MM.1S (cell line): ENCODE measurements at regions not wholly inside any gene's neighbourhood (a gene's known extent, or its start where the extent isn't known, plus 50 kb on each side); places are given as distances from the start of the nearest gene placed in this dataset.

Experiments
- CTCF ChIP-seq: fragments of 300-600 bp; sonication (generic); IDR thresholded peaks from 2 replicates; pipeline ENCODE4 v1.5.1; 2016; ENCODE audit warnings: antibody characterized with exemption, low read length, mixed read lengths
- EZH2phosphoT487 ChIP-seq: fragments of 300-600 bp; sonication (generic); IDR thresholded peaks from 2 replicates; pipeline ENCODE4 v1.6.1; 2018; ENCODE audit warnings: antibody characterized with exemption, low read length

DNA sequence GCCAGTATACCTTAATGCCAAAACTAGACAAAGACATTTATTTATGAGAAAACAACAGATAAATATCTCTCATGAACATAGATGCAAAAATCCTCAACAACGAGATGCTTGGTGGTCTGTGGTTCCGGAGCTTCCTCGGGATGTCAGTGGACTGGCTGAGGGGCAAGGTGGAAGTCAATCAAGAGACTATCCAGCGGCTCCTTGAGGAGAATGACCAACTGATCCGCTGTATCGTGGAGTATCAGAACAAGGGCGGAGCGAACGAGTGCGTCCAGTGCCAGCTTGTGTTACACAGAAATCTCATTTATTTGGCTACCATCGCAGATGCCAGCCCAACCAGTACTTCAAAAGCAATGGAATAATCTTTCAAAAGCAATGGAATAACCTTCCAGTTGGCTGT is 60.0 kb upstream of the PARD3 start:
- TF ChIP-seq CTCF: no peak
- TF ChIP-seq EZH2phosphoT487: no peak
